Hematopoietic multipotent progenitor cell treated with erythropoietin and hydrocortisone succinate and interleukin-3 and kit ligand, for 17 days (in vitro differentiated cells): ENCODE measurements at regions not wholly inside any gene's neighbourhood (a gene's known extent, or its start where the extent isn't known, plus 50 kb on each side); places are given as distances from the start of the nearest gene placed in this dataset.
"Not testable (repeated sequence)": the region's sequence is repeated elsewhere in the genome, so short reads cannot be mapped to it uniquely, and the experiment has no call there.

Experiments used
- DNase-seq: peaks from one replicate; pipeline ENCODE4 v3.0.0-alpha.2; 2015; ENCODE audit warnings: low spot score

- DNase-seq, result no peak
These were observed 204.8 kb upstream of the SESN3 start for GRCh38 chr11:95435628-95436353.

DNA sequence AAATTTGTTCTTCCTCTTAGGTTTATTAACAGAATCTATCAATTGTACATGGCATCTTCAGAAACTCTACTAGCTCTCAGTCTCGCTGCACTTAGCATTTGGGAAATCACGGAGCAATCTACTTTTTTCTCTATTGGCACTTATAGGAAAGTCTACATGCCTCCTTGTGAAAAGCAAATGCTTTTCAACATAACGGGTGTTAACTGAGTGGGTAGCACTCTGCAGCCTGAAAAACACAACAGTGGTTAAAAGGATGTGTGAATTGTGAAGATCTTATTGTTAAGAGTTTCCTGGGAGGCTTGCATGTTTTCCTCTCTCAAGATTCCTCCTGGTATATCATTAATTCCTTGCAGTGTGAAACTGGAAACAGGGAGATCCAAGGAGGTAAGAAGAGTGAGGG is 204.2 kb upstream of the SESN3 start:
- no peak for DNase-seq

- no peak for DNase-seq
These were observed 203.6 kb upstream of the SESN3 start for GRCh38 chr11:95434489-95435057.

DNA sequence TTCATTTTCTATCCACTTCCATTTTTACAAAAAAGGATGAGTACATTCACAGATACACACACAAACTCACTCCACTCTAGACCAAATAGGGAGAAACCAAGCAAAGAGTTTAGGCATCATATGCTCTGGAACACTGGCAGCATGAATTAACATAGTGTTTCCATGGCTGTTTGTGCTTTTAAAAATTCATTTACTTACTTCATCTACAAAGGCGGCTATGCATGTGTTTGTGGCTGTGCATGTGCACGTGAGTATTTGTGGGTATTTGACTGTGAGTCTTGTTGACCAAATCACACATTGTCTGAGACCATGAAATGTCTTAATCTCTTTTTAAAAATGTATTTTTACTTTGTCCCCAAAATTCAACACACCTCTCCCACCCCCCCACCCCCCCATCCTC is 203.0 kb upstream of the SESN3 start:
- no peak for DNase-seq

- no peak for DNase-seq
These were observed 201.9 kb upstream of the SESN3 start for GRCh38 chr11:95432714-95433503.

DNA sequence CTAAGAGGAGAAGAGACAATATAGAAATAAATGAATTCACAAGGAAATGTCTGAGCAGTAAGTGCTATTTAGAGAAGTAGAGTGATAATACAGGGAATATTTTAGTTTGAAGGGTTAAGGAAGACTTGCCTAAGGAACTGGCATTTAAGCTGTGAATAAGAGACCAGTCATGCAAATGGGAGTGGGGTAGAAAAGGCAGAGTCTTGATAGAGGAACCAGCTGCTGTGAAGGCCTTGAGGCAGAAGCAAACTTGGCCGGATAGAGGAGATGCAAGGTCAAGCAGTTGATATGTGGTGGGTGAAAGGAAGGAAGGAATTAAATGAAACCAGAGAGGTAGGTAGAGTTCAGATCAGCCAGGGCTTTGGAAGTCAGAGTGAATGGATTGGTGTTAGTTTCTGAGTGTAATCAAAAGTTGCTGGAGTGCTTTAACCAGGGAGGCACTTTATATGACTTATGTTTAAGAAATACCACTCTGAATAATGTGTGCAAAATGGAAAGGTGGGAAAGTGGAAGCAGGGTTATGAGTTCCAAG is 198.4 kb upstream of the SESN3 start:
- DNase-seq, result no peak

- DNase-seq, result no peak
These were observed 195.9 kb upstream of the SESN3 start for GRCh38 chr11:95426823-95427462.

GRCh38 chr11:95419915-95420314 is 188.9 kb upstream of the SESN3 start:
- no peak for DNase-seq

- DNase-seq, result no peak
These were observed 187.9 kb upstream of the SESN3 start for GRCh38 chr11:95418916-95419315.

- DNase-seq, result no peak
These were observed 186.8 kb upstream of the SESN3 start for GRCh38 chr11:95417832-95418231.

GRCh38 chr11:95415837-95416304 is 184.9 kb upstream of the SESN3 start:
- DNase-seq, result no peak

- no peak for DNase-seq
These were observed 183.2 kb upstream of the SESN3 start for GRCh38 chr11:95414217-95414616.

DNA sequence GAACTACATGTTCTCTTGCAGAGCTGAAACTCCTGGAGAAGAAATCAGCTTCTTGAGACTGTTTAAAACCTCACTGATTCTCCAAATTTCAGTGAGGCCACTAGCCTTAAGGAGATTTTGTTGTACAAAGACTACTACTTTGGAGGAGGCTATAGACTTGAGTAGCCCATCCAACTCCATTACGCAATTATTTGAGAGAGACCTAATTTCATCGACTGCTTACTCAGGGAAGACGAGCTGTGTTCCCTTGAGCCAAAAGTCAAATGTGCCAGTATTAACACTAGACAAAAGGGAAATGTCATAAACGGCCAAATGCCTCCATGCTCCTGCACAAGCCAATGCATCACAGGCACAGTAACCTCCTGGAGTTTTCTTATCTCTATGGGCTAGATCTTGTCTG is 182.8 kb upstream of the SESN3 start:
- DNase-seq, result no peak

DNA sequence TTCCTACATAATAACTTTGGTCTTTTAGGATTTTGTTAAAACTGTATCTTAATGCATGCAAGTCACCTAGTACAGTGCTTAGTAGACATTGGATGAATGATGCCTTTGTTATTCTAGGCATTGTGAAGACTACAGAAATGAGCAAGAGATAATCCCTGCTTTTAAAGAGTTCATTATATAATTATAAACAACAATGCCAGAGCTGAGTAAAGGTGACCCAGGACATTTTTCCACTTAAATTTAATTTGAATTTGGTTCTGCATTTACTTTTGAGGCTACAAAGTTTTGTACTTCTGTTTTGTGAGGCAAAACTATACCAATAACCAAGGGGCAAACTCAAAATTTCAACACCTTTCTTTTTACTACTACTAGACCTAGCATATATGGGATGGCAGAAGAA is 182.0 kb upstream of the SESN3 start:
- no peak for DNase-seq

DNA sequence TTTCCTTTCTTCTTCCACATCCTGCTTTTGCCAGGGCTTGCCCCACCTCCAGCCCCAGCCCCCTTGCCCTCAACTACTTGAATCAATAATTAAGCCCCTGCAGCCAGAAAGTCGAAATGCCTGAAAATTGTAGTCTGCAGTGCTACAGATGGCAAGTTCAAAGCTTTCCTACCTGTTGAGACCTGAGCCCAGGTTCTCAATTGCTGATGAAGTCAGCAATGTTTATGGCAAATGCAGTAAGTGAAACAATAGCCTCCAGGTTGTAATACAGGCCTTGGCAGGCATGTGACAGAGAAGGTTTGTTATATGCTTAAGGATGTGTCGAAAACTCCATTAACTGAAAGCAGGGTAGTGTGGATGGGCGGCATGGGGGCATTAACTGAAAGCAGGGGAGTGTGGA is 181.1 kb upstream of the SESN3 start:
- DNase-seq, result no peak

- not testable (repeated sequence) for DNase-seq
These were observed 179.7 kb upstream of the SESN3 start for GRCh38 chr11:95410707-95411106.

DNA sequence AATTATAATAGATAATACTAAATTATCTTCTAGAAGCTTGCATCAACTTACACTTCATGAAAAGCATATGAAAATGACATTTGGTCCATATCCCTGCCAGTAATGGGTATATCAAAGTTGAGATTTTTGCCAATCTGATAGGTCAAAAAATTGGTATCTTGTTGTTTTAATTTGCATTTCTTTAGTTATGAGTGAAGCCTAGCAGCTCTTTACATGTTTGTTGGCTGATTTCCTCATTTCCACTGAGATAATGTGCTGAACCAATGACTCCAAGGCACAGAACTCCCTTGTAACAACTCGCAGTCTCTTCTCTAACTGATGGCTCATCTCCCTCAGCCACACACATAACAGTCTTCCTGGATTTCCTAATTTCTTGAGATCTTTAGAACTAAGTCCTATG is 175.3 kb upstream of the SESN3 start:
- no peak for DNase-seq

GRCh38 chr11:95404370-95404769 is 173.4 kb upstream of the SESN3 start:
- DNase-seq, result no peak

DNA sequence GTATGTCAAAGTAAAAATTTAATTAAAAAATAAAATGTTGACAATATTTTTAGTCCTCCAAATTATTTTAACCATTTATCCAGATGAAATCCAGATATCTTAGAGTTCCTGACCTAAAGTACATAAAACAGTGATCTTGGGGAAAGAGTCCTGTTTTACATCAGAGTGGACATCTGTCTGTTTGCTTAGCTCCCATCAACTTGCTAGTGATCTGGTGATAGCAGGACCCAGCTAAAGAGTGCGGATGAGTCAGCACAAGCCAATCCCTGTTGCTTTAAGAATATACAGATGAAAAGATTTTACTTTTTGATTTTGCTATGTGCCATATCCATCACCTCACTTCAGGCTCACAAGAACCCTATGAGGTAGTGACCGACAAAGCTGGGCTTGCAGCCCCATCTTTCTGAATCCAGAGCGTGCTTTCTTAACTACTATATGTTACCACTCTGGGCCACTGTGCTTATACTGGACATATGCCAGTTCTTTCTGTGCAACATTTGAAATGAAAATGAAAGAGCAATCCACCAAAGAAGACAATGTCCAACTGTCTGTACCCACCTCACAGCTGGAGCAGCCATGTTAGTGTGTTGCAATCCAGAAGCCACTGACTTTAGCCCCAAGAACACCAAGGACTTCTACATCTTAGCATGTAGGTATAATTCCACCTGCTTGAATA is 167.6 kb upstream of the SESN3 start:
- DNase-seq, result no peak

DNA sequence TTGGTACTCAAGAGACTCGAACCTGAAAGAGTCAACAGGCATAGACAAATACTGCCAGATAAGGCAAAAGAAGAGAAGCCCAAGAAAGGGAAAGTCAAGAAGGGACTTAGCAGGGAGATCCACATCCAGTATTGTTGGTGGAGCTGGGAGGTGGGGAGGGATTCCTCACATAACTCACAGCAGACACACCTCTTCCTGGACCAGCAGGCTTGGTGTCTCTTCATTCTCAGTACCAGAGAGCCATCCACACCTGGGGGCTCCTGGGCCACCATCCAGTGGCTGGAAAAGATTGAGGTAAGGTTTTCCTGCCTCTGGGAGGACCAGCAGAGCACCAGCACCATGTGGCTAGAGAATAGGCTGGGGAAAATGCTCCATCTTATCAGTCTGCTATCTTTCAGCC is 161.6 kb upstream of the SESN3 start:
- no peak for DNase-seq

DNA sequence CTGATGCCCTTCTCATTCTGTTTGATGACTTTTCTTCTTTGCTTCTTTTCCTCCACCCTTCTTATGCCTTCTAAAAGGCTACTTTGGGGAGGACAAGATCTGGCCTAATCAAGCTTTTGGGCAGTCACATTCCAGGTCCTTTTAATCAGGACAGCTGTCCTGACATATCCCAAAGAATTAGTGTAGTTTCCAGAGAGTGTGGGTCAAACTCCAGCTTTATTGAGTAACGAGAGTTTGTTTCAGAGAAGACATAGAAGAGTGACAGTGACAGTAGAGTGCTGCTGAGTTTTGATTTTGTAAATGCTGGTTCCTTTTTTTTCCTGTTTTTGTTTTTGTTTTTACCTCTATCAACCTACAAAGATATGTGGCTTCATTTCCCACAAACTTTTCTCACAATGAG is 158.4 kb upstream of the SESN3 start:
- no peak for DNase-seq

DNA sequence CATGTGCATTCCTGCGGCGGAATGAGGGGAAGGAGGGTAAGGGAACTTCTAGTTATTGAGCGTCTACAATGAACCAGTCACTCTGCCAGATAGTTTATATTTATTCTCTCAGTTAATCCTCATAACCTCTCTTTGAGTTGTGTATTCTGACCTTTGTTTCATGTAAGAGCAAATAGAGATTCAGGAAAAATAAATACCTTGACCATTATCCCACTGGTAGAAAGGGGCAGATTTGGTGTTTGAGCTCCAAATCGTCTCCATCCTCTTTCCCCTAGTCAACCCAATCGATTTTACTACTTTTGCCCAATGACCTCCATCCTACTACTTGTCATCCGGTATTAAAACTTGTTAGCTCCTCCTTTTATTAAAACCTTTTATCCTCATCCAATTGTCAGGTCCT is 157.1 kb upstream of the SESN3 start:
- no peak for DNase-seq
